AG08396 (cell line): ENCODE measurements at regions not wholly inside any gene's neighbourhood (a gene's known extent, or its start where the extent isn't known, plus 50 kb on each side); places are given as distances from the start of the nearest gene placed in this dataset.

Experiments
- DNase-seq: peaks from one replicate; pipeline ENCODE4 v3.0.0; 2012; ENCODE audit warnings: low spot score, mixed read lengths

- no peak for DNase-seq
Measured at GRCh38 chr5:19369048-19369447, 619.0 kb downstream of the CDH18 start.

GRCh38 chr5:19369561-19369960 lies 618.4 kb downstream of the CDH18 start:
- no peak for DNase-seq

- DNase-seq = no peak
Measured at GRCh38 chr5:19370655-19371386, 617.2 kb downstream of the CDH18 start.

- DNase-seq = no peak
Measured at GRCh38 chr5:19388391-19388790, 599.6 kb downstream of the CDH18 start.

- DNase-seq = no peak
Measured at GRCh38 chr5:19401032-19401431, 587.0 kb downstream of the CDH18 start.

GRCh38 chr5:19406576-19407365 lies 581.2 kb downstream of the CDH18 start:
- DNase-seq = no peak

GRCh38 chr5:19408149-19408548 lies 579.9 kb downstream of the CDH18 start:
- no peak for DNase-seq

GRCh38 chr5:19411936-19412335 lies 576.1 kb downstream of the CDH18 start:
- no peak for DNase-seq
